Activated CD8-positive, alpha-beta memory T cell treated with anti-CD3 and anti-CD28 coated beads, Interleukin-2, amount 10 ng/mL, durations not matched to agents 7 days and 5 days (primary cell): ENCODE measurements at regions not wholly inside any gene's neighbourhood (a gene's known extent, or its start where the extent isn't known, plus 50 kb on each side); places are given as distances from the start of the nearest gene placed in this dataset.

ENCODE experiments used
- ATAC-seq: fragments of 150-1000 bp; cut with Tn5 transposase; one replicate; pipeline ENCODE4 v1.10.0; 2021; ENCODE audit warnings: moderate library complexity
- CTCF ChIA-PET: fragments of 350-600 bp; sonication (Branson Sonifier 250); formaldehyde crosslinking; loops from one replicate; lab custom pipeline; 2021; ENCODE audit warnings: antibody characterized with exemption; lab: Charles Lee
- DNase-seq: peaks from one replicate; pipeline ENCODE4 v3.0.0-alpha.2; 2020
- H3K27ac Mint-ChIP-seq: one replicate; pipeline ENCODE4 v1.8.0; 2021; ENCODE audit warnings: mild to moderate bottlenecking, mixed read lengths
- H3K27me3 Mint-ChIP-seq: one replicate; pipeline ENCODE4 v1.8.0; 2021; ENCODE audit warnings: mixed read lengths
- H3K36me3 Mint-ChIP-seq: one replicate; pipeline ENCODE4 v1.8.0; 2021; ENCODE audit warnings: mild to moderate bottlenecking, mixed read lengths
- H3K4me1 Mint-ChIP-seq: one replicate; pipeline ENCODE4 v1.8.0; 2021; ENCODE audit warnings: mixed read lengths
- H3K4me3 Mint-ChIP-seq: one replicate; pipeline ENCODE4 v1.8.0; 2021; ENCODE audit warnings: mild to moderate bottlenecking, moderate library complexity, mixed read lengths
- H3K9me3 Mint-ChIP-seq: one replicate; pipeline ENCODE4 v1.8.0; 2022; ENCODE audit warnings: low read depth, mixed read lengths

DNA sequence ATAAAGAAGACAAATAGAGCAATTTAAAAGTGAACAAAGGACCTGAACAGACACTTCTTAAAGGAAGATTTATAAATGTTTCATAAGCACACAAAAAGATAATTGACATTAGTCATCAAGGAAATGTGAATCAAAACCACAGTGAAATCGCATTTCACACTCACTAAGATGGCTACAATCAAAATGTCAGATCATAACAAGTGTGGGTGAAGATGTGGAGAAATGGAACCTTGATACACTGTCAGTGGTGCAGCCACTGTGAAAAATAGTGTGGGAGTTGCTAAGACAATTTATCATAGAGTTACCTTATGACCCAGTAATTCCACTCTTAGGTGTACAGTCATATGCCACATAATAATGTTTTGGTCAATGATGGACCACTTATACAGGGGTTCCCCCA lies 54.5 kb upstream of the HTR4 start:
- Mint-ChIP-seq H3K9me3 (peaks cover 3% of the 10 kb centered on the region), H3K27me3 (peaks cover 9% of the 10 kb centered on the region)

GRCh38 chr5:148711961-148712360 lies 57.6 kb upstream of the HTR4 start:
- no peaks in the 10 kb centered on the region for H3K27me3 Mint-ChIP-seq
- no peak overlapping the region for H3K27ac Mint-ChIP-seq
- ATAC-seq (no peak), DNase-seq (no peak)
- H3K4me1 Mint-ChIP-seq, result peaks cover 26% of the 10 kb centered on the region
- H3K36me3 Mint-ChIP-seq, result peaks cover 2% of the 10 kb centered on the region
- H3K4me3 Mint-ChIP-seq, result no peak overlapping the region
- peaks cover 6% of the 10 kb centered on the region for H3K9me3 Mint-ChIP-seq
- CTCF ChIA-PET, result interaction anchor here (2.9 kb wide), 1 partner anchor 19 kb away, joined by 12 read pairs; no protein-coding TSS in a partner anchor

More for the DNA sequence above, 54.5 kb upstream of the HTR4 start:
- DNase-seq (no peak), ATAC-seq (peak; percentile 58)
- peaks cover 12% of the 10 kb centered on the region for H3K4me1 Mint-ChIP-seq
- CTCF ChIA-PET, result no interaction called here
- H3K27ac Mint-ChIP-seq, result no peak overlapping the region
- peaks cover 2% of the 10 kb centered on the region for H3K36me3 Mint-ChIP-seq
- no peak overlapping the region for H3K4me3 Mint-ChIP-seq

GRCh38 chr5:148713735-148714508 lies 59.6 kb upstream of the HTR4 start:
- peaks cover 2% of the 10 kb centered on the region for H3K36me3 Mint-ChIP-seq
- ATAC-seq (no peak), DNase-seq (no peak)
- no peak overlapping the region for H3K27ac Mint-ChIP-seq
- H3K4me3 Mint-ChIP-seq, result no peak overlapping the region
- CTCF ChIA-PET, result interaction anchor here (1.5 to 2.9 kb wide), 2 partner anchors 17 to 269 kb away, joined by 3 to 12 read pairs; no protein-coding TSS in a partner anchor
- peaks cover 21% of the 10 kb centered on the region for H3K4me1 Mint-ChIP-seq
- peaks cover 6% of the 10 kb centered on the region for H3K9me3 Mint-ChIP-seq
- peaks cover 8% of the 10 kb centered on the region for H3K27me3 Mint-ChIP-seq

- no peak for DNase-seq
- no peak overlapping the region for H3K4me3 Mint-ChIP-seq
- H3K27me3 Mint-ChIP-seq, result peaks cover 28% of the 10 kb centered on the region
- ATAC-seq, result no peak
- CTCF ChIA-PET, result no interaction called here
- H3K27ac Mint-ChIP-seq, result no peak overlapping the region
- H3K9me3 Mint-ChIP-seq, result peaks cover 3% of the 10 kb centered on the region
- peaks cover 17% of the 10 kb centered on the region for H3K4me1 Mint-ChIP-seq
- H3K36me3 Mint-ChIP-seq, result no peaks in the 10 kb centered on the region
Observed at GRCh38 chr5:148716716-148717115, 62.4 kb upstream of the HTR4 start.

- Mint-ChIP-seq H3K27ac (no peak overlapping the region), H3K27me3 (peaks cover 30% of the 10 kb centered on the region), H3K36me3 (no peaks in the 10 kb centered on the region), H3K4me1 (peaks cover 17% of the 10 kb centered on the region), H3K9me3 (peaks cover 3% of the 10 kb centered on the region), H3K4me3 (no peak overlapping the region)
- DNase-seq, result no peak
- CTCF ChIA-PET, result interaction anchor here (2.4 kb wide), 1 partner anchor 13 kb away, joined by 9 read pairs; no protein-coding TSS in a partner anchor
- no peak for ATAC-seq
Observed at GRCh38 chr5:148717668-148718067, 63.3 kb upstream of the HTR4 start.

GRCh38 chr5:148719605-148720004 lies 65.3 kb upstream of the HTR4 start:
- Mint-ChIP-seq H3K4me1 (peaks cover 6% of the 10 kb centered on the region), H3K36me3 (no peaks in the 10 kb centered on the region), H3K27ac (no peak overlapping the region), H3K27me3 (peaks cover 44% of the 10 kb centered on the region), H3K9me3 (peaks cover 3% of the 10 kb centered on the region), H3K4me3 (no peak overlapping the region)
- no peak for ATAC-seq
- DNase-seq, result no peak
- CTCF ChIA-PET, result interaction anchor here (0.9 to 2.4 kb wide), 2 partner anchors 11 to 280 kb away, joined by 3 to 9 read pairs; no protein-coding TSS in a partner anchor

DNA sequence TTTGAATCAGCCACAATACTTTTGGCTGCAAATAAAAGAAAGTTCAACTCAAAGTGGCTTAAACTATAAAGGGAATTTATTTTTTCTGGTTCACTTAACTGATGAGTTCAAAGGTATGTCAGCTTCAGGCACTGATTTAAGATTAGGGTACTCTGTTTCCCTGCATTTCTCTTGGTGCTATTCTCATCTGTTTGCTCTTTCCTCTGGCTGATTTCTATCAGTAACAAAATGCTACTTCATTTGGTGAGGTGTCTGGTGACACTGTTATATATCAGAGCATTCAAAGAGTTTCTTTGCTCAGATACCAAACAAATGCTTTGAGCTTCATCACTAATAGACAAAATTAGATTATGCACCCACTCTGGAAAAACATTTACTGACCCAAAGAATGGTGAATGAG lies 65.9 kb upstream of the HTR4 start:
- H3K4me3 Mint-ChIP-seq, result no peak overlapping the region
- H3K36me3 Mint-ChIP-seq, result no peaks in the 10 kb centered on the region
- peaks cover 2% of the 10 kb centered on the region for H3K9me3 Mint-ChIP-seq
- peaks cover 46% of the 10 kb centered on the region for H3K27me3 Mint-ChIP-seq
- DNase-seq (no peak), ATAC-seq (no peak)
- CTCF ChIA-PET, result no interaction called here
- no peak overlapping the region for H3K27ac Mint-ChIP-seq
- H3K4me1 Mint-ChIP-seq, result no peaks in the 10 kb centered on the region

- CTCF ChIA-PET, result no interaction called here
- H3K27me3 Mint-ChIP-seq, result peaks cover 47% of the 10 kb centered on the region
- no peak for DNase-seq
- no peak overlapping the region for H3K4me3 Mint-ChIP-seq
- no peaks in the 10 kb centered on the region for H3K4me1 Mint-ChIP-seq
- H3K27ac Mint-ChIP-seq, result no peak overlapping the region
- H3K9me3 Mint-ChIP-seq, result no peaks in the 10 kb centered on the region
- H3K36me3 Mint-ChIP-seq, result no peaks in the 10 kb centered on the region
- ATAC-seq, result no peak
Observed at GRCh38 chr5:148723143-148723542, 68.8 kb upstream of the HTR4 start.

DNA sequence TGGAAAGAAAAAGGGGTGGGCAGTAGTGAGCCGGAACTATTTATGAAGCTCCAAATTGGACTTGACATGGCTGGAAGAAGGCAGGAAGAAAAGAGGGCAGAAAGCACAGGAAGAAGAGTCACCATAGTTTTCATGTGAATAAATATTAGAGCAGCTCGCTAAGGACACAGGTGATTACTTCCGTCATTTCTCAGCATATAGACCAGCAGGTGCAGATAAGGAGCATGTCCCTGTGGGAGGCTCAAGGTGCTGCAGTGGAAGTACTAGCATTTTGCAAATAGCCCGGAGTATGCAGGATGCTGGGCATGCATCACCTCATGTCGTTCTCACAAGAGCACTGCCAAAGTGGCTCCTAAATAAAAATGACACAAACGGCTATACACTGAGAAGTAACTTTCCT lies 71.3 kb upstream of the HTR4 start:
- Mint-ChIP-seq H3K4me3 (no peak overlapping the region), H3K4me1 (peaks cover 1% of the 10 kb centered on the region), H3K27me3 (peaks cover 28% of the 10 kb centered on the region), H3K36me3 (no peaks in the 10 kb centered on the region), H3K27ac (no peak overlapping the region), H3K9me3 (no peaks in the 10 kb centered on the region)
- no peak for DNase-seq
- no peak for ATAC-seq
- CTCF ChIA-PET, result no interaction called here

DNA sequence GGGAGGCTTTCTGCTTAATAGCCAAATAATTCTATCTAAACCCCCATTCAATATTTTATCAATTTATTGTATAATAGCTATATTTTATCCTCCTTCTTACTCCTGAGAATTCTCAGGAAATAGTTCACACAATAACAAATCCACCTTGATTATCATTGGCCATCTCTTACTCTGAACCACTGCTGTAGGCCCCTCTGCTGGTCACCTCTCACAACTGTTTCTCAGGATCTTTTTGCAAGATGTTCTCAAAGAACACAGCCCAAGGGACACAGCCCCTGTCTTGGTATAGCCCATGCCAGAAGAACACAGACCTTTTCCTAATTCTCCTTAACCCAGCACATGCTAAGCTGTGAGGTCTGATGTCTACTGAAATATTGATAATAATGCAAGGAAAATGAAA lies 74.9 kb upstream of the HTR4 start:
- peaks cover 21% of the 10 kb centered on the region for H3K4me1 Mint-ChIP-seq
- H3K4me3 Mint-ChIP-seq, result no peak overlapping the region
- CTCF ChIA-PET, result interaction anchor here (1.1 to 6.9 kb wide), 5 partner anchors 12 to 550 kb away, joined by 3 to 227 read pairs (median 30); no protein-coding TSS in a partner anchor
- DNase-seq (no peak), ATAC-seq (no peak)
- no peaks in the 10 kb centered on the region for H3K9me3 Mint-ChIP-seq
- peaks cover 11% of the 10 kb centered on the region for H3K27me3 Mint-ChIP-seq
- H3K27ac Mint-ChIP-seq, result no peak overlapping the region
- H3K36me3 Mint-ChIP-seq, result no peaks in the 10 kb centered on the region

GRCh38 chr5:148730270-148730669 lies 75.9 kb upstream of the HTR4 start:
- H3K27me3 Mint-ChIP-seq, result peaks cover 8% of the 10 kb centered on the region
- no peak for DNase-seq
- H3K4me3 Mint-ChIP-seq, result no peak overlapping the region
- H3K4me1 Mint-ChIP-seq, result peaks cover 21% of the 10 kb centered on the region
- no peaks in the 10 kb centered on the region for H3K36me3 Mint-ChIP-seq
- no peak overlapping the region for H3K27ac Mint-ChIP-seq
- CTCF ChIA-PET, result interaction anchor here (0.5 to 6.9 kb wide), 69 partner anchors 11 to 1102 kb away, joined by 3 to 227 read pairs (median 5); partner anchors contain the start of genes ADRB2 and AFAP1L1
- H3K9me3 Mint-ChIP-seq, result no peaks in the 10 kb centered on the region
- no peak for ATAC-seq

GRCh38 chr5:148730942-148731898 lies 76.9 kb upstream of the HTR4 start:
- Mint-ChIP-seq H3K27ac (peak overlapping the region; percentile 93), H3K4me3 (peak overlapping the region; percentile 78), H3K36me3 (no peaks in the 10 kb centered on the region), H3K9me3 (no peaks in the 10 kb centered on the region), H3K4me1 (peaks cover 21% of the 10 kb centered on the region), H3K27me3 (peaks cover 6% of the 10 kb centered on the region)
- CTCF ChIA-PET, result interaction anchor here (0.5 to 6.9 kb wide), 97 partner anchors 9 to 1103 kb away, joined by 3 to 227 read pairs (median 4); partner anchors contain the start of genes ADRB2 and AFAP1L1
- DNase-seq, result peak; percentile 85
- peak; percentile 95 for ATAC-seq

DNA sequence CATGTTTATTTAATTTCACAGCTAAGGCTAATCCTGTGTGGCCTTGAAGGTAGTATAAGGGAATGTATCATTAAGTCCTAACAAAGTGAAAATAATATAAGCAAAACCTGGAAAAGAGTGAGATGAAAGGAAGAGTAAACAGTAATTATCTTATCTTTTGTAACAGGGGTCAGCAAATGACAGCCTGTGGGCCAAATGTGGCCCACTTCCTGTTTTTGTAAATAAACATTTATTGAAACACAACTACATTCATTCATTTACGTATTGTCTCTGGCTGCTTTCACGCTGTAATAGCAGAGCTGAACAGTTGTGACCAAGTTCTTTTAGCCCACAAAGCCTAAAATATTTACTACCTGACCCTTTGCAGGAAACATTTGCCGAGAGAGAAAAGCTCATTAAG lies 78.4 kb upstream of the HTR4 start:
- CTCF ChIA-PET, result interaction anchor here (0.8 to 6.9 kb wide), 26 partner anchors 8 to 554 kb away, joined by 3 to 227 read pairs (median 4); partner anchors contain the start of gene ABLIM3
- no peak overlapping the region for H3K27ac Mint-ChIP-seq
- ATAC-seq, result no peak
- H3K4me1 Mint-ChIP-seq, result peaks cover 21% of the 10 kb centered on the region
- H3K27me3 Mint-ChIP-seq, result peaks cover 15% of the 10 kb centered on the region
- DNase-seq, result no peak
- H3K36me3 Mint-ChIP-seq, result no peaks in the 10 kb centered on the region
- H3K9me3 Mint-ChIP-seq, result no peaks in the 10 kb centered on the region
- H3K4me3 Mint-ChIP-seq, result no peak overlapping the region
